Tibial nerve (tissue), 4 donors: ENCODE measurements at regions not wholly inside any gene's neighbourhood (a gene's known extent, or its start where the extent isn't known, plus 50 kb on each side); places are given as distances from the start of the nearest gene placed in this dataset.

Experiments used
- DNase-seq, 2 donors: peaks; one replicate each; pipeline ENCODE4 v3.0.0-alpha.2; 2019; ENCODE audit warnings: low spot score in 2 of 2
- H3K27ac ChIP-seq, 4 donors: fragments of 200-600 bp; sonication (generic) in 3 of 4; one replicate each; pipeline ENCODE4 v1.5.1; 2017 to 2019; ENCODE audit warnings: mild to moderate bottlenecking in 1 of 4
- H3K27me3 ChIP-seq, 2 donors: fragments of 200-600 bp; sonication (generic) in 1 of 2; one replicate each; pipeline versions ENCODE4 v1.5.1 to v1.6.0; 2017 to 2019
- H3K36me3 ChIP-seq, 3 donors: fragments of 200-600 bp; sonication (generic); one replicate each; pipeline ENCODE4 v1.5.1; 2018 to 2019
- H3K4me1 ChIP-seq, 4 donors: fragments of 200-600 bp; sonication (generic) in 3 of 4; one replicate each; pipeline ENCODE4 v1.5.1; 2017 to 2019
- H3K4me3 ChIP-seq, 4 donors: fragments of 200-600 bp; sonication (generic) in 3 of 4; one replicate each; pipeline ENCODE4 v1.5.1; 2017 to 2019; ENCODE audit warnings: mild to moderate bottlenecking in 1 of 4, moderate library complexity in 1 of 4
- H3K9me3 ChIP-seq, 4 donors: fragments of 200-600 bp; sonication (generic) in 3 of 4; one replicate each; pipeline ENCODE4 v1.5.1; 2017 to 2019
- EP300 ChIP-seq, 2 donors: sonication (generic); formaldehyde crosslinking; IDR thresholded peaks; one replicate each; pipeline ENCODE4 v1.6.1; 2017; ENCODE audit warnings: antibody characterized with exemption in 2 of 2, mild to moderate bottlenecking in 1 of 2
- POLR2A ChIP-seq, 2 donors: fragments of 450-650 bp; IDR thresholded peaks; one replicate each; pipeline ENCODE4 v1.6.1; 2017; ENCODE audit warnings: antibody characterized with exemption in 2 of 2, mild to moderate bottlenecking in 2 of 2, moderate library complexity in 2 of 2
- WGBS, 2 donors: methylation state at CpG; one replicate each; pipeline ENCODE4 v1.1.5; 2018; 5-methylcytosine and 5-hydroxymethylcytosine counted together
- TF ChIP-seq, protein P1 (sequence below), 5 experiments: fragments of 200-600 bp in 3 of 5; fragments of 450-650 bp in 2 of 5; sonication (generic) in 3 of 5; IDR thresholded peaks; one replicate each; pipeline ENCODE4 v1.5.1; 2016 to 2019; ENCODE audit warnings: antibody characterized with exemption in 5 of 5, mild to moderate bottlenecking in 3 of 5, moderate library complexity in 2 of 5

DNA sequence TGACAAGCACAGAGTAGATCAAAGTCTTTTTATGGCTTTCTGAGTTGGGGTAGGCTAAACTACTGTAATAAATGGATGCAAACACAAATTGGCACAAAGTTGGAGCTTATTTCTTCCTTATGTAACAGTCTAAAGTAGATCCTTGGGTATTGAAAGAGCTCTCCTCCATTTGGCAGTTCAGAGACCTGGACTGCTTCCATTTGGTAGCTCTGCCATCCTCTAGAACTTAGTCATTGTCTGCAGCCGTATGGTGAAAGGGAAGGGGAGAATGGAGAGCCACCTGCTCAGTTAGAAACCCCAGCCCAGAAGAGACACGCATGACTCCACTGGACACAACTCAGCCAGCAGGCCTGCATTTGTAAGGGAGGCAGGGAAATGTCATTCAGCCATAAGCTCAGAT is 345.0 kb downstream of the DMAC1 start:
- DNase-seq = no peak
- WGBS, 2 donors = 86 to 88% methylated on average over 2 of the region's 2 CpGs
- TF ChIP-seq, protein P1, sequence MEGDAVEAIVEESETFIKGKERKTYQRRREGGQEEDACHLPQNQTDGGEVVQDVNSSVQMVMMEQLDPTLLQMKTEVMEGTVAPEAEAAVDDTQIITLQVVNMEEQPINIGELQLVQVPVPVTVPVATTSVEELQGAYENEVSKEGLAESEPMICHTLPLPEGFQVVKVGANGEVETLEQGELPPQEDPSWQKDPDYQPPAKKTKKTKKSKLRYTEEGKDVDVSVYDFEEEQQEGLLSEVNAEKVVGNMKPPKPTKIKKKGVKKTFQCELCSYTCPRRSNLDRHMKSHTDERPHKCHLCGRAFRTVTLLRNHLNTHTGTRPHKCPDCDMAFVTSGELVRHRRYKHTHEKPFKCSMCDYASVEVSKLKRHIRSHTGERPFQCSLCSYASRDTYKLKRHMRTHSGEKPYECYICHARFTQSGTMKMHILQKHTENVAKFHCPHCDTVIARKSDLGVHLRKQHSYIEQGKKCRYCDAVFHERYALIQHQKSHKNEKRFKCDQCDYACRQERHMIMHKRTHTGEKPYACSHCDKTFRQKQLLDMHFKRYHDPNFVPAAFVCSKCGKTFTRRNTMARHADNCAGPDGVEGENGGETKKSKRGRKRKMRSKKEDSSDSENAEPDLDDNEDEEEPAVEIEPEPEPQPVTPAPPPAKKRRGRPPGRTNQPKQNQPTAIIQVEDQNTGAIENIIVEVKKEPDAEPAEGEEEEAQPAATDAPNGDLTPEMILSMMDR (IDR thresholded peaks at IDR 0.05) = no peak
- TF ChIP-seq EP300 (IDR thresholded peaks at IDR 0.05) (no peak), POLR2A (IDR thresholded peaks at IDR 0.05) (no peak)
- Histone ChIP-seq H3K36me3 (no peaks in the 10 kb centered on the region), H3K4me1 (peaks cover 0 to 4% (median 0%) of the 10 kb centered on the region in 4 donors), H3K27ac (no peak overlapping the region), H3K4me3 (no peak overlapping the region), H3K27me3 (no peaks in the 10 kb centered on the region), H3K9me3 (no peaks in the 10 kb centered on the region)

DNA sequence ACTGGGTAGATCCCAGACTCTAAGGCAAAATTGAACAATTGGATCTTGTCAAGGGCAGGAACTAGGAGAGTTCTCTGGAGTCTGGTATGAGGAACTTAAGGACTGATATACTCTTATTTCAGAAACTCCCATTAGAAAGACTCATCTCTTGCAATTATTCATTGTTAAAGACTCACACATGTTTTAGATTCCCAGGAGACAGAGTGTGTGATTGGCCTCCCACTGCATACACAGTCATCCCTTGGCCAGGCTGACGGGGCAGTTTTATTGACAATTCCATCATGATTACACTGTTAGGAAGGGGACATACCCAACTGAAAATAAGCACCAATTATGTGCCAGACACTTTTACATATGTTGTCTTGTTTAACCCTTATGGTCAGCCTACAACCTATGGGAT is 347.2 kb downstream of the DMAC1 start:
- Histone ChIP-seq H3K4me3 (no peak overlapping the region), H3K4me1 (peaks cover 0 to 4% (median 0%) of the 10 kb centered on the region in 4 donors), H3K36me3 (no peaks in the 10 kb centered on the region), H3K27me3 (no peaks in the 10 kb centered on the region), H3K9me3 (no peaks in the 10 kb centered on the region), H3K27ac (no peak overlapping the region)
- no peak for DNase-seq
- TF ChIP-seq EP300 (IDR thresholded peaks at IDR 0.05) (no peak), POLR2A (IDR thresholded peaks at IDR 0.05) (no peak)
- TF ChIP-seq, protein P1 (IDR thresholded peaks at IDR 0.05) = no peak
- WGBS, 2 donors = 3 to 62% methylated on average over 1 of the region's 1 CpG

DNA sequence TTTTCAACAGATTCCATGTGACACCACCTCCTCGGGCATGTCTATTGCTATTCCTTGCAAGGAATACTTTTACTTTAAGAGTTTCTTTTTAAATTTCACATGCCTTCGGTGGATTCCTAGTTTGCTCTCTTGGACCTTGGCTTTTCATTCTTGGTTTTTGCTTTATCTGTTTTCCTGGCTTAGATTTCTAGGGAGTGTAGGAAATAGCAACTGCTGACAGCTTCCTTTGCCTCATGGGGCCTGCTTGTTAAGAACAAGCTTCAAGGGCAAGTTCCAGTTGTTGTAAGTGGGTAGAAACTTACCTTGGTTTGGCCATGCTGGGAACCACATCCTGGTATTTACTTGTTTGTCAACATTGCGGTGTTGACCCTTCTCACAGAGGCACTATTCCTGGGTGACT is 348.5 kb downstream of the DMAC1 start:
- H3K9me3 ChIP-seq = no peaks in the 10 kb centered on the region
- no peak overlapping the region for H3K27ac ChIP-seq
- H3K4me1 ChIP-seq = peaks cover 0 to 1% (median 0%) of the 10 kb centered on the region in 4 donors
- DNase-seq = no peak
- 59 to 71% methylated on average over 3 of the region's 3 CpGs for WGBS, 2 donors
- H3K4me3 ChIP-seq = no peak overlapping the region
- H3K27me3 ChIP-seq = no peaks in the 10 kb centered on the region
- TF ChIP-seq, protein P1 (IDR thresholded peaks at IDR 0.05) = no peak
- TF ChIP-seq EP300 (IDR thresholded peaks at IDR 0.05) = no peak
- no peak for TF ChIP-seq POLR2A (IDR thresholded peaks at IDR 0.05)
- no peaks in the 10 kb centered on the region for H3K36me3 ChIP-seq

DNA sequence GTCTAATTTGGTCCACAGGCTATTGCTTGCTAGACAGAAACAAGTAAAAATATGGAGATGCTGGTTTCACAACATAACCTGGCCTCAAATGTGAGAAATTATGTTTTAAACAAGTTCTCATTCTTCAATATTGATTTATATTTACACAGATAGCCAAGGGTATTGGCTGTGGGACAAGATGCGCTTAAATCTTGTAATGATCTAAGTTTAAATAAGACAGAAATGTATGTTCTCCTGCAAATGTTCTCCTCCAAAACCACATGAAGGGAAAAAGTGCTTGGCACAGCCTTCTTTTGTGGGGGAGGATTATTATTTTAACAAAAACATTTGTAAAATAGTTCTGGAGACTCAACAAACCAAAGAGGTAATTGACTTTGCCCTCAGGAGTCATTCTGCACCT is 356.0 kb downstream of the DMAC1 start:
- TF ChIP-seq EP300 (IDR thresholded peaks at IDR 0.05) (no peak), POLR2A (IDR thresholded peaks at IDR 0.05) (no peak)
- H3K36me3 ChIP-seq = no peaks in the 10 kb centered on the region
- DNase-seq = no peak
- no peaks in the 10 kb centered on the region for H3K4me1 ChIP-seq
- WGBS, 2 donors = 75 to 76% methylated on average over 1 of the region's 1 CpG
- no peaks in the 10 kb centered on the region for H3K27me3 ChIP-seq
- no peak overlapping the region for H3K27ac ChIP-seq
- no peaks in the 10 kb centered on the region for H3K9me3 ChIP-seq
- no peak overlapping the region for H3K4me3 ChIP-seq

DNA sequence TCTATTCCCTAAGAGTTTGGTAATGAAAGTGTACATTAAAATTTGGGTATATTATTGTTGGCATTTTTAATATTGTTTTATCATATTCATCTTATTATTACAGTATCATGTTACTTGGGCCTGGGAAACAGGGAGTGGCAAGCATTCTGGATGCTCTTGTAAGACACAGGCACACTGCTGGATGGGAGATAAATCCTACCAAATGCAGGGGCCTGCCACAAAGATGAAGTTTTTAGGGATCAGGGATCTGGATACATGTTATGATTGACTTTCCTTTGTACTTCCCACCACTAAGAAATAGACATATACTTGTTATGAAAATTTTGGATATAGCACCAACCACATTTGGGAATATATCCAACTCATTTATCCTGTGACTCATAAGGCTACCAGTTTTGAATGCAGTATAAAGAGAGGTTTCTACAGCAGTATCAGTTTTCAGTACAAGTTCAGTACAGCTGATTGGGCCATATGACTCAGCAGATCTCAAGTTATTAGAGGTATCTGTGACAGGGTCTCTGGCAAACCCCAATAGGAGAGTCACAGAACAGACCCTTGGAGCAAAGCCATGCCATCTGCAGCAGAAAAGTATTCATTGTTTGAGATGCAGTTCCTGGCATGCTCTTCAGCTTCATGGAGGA is 360.1 kb downstream of the DMAC1 start:
- Histone ChIP-seq H3K4me3 (no peak overlapping the region), H3K4me1 (no peaks in the 10 kb centered on the region), H3K36me3 (no peaks in the 10 kb centered on the region), H3K9me3 (no peaks in the 10 kb centered on the region), H3K27me3 (no peaks in the 10 kb centered on the region), H3K27ac (no peak overlapping the region)
- TF ChIP-seq, protein P1 (IDR thresholded peaks at IDR 0.05) = no peak
- TF ChIP-seq EP300 (IDR thresholded peaks at IDR 0.05) = no peak
- TF ChIP-seq POLR2A (IDR thresholded peaks at IDR 0.05) = no peak
- DNase-seq = no peak

DNA sequence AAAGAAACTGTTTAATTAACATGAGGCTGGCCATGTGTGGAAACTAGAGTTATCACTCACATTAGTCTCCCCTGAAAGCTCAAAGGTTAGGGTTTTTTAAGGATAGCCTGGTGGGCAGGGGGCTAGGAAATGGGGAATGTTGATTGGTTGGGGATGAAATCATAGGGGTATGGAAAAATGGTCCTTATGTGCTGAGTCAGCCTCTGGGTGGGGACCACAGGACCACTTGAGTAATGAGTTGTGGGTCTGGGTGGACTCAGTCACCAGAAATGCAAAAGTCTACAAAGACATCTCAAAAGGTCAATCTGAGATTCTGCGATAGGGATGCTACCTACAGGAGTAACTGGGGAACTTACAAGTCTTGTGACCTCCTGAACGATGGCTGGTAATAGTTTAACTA is 362.8 kb downstream of the DMAC1 start:
- no peak for TF ChIP-seq EP300 (IDR thresholded peaks at IDR 0.05)
- TF ChIP-seq POLR2A (IDR thresholded peaks at IDR 0.05) = no peak
- TF ChIP-seq, protein P1 (IDR thresholded peaks at IDR 0.05) = no peak
- WGBS, 2 donors = 72 to 95% methylated on average over 2 of the region's 2 CpGs

More for the DNA sequence above, 362.8 kb downstream of the DMAC1 start:
- no peak for DNase-seq
- H3K27me3 ChIP-seq = no peaks in the 10 kb centered on the region
- no peaks in the 10 kb centered on the region for H3K4me1 ChIP-seq
- peaks cover 0 to 20% (median 0%) of the 10 kb centered on the region in 4 donors for H3K9me3 ChIP-seq
- H3K36me3 ChIP-seq = no peaks in the 10 kb centered on the region
- no peak overlapping the region for H3K4me3 ChIP-seq
- H3K27ac ChIP-seq = no peak overlapping the region
